HepG2 (cell line): ENCODE measurements at regions not wholly inside any gene's neighbourhood (a gene's known extent, or its start where the extent isn't known, plus 50 kb on each side); places are given as distances from the start of the nearest gene placed in this dataset.
A peak's percentile ranks its signal among the peaks of the same experiment; 100 is the strongest.

ENCODE experiments used
- CAMTA2 ChIP-seq: sonication (generic); formaldehyde crosslinking; IDR thresholded peaks from 2 replicates; pipeline ENCODE4 v1.4.0; 2020; ENCODE audit warnings: mild to moderate bottlenecking, missing genetic modification reagents, borderline replicate concordance
- GLI4 ChIP-seq: sonication (generic); formaldehyde crosslinking; IDR thresholded peaks from 2 replicates; pipeline ENCODE4 v1.5.1; 2020; ENCODE audit warnings: missing genetic modification reagents, mild to moderate bottlenecking, moderate library complexity, borderline replicate concordance
- GPN1 ChIP-seq: sonication (generic); formaldehyde crosslinking; IDR thresholded peaks from 2 replicates; pipeline ENCODE4 v1.5.1; 2020; ENCODE audit warnings: missing genetic modification reagents, borderline replicate concordance
- HNRNPH1 ChIP-seq: fragments of 200-400 bp; formaldehyde crosslinking; optimal IDR thresholded peaks from 2 replicates; pipeline ENCODE3; 2017; ENCODE audit warnings: mild to moderate bottlenecking, low read depth, low read length
- KAT2B ChIP-seq: fragments of 150-350 bp; IDR thresholded peaks from 2 replicates; pipeline ENCODE4 v1.6.1; 2014; ENCODE audit warnings: low read depth, low read length, borderline replicate concordance
- KDM4B ChIP-seq: sonication (generic); formaldehyde crosslinking; IDR thresholded peaks from 2 replicates; pipeline ENCODE4 v1.4.0; 2020; ENCODE audit warnings: missing genetic modification reagents
- MBD4 ChIP-seq: IDR thresholded peaks from 2 replicates; pipeline ENCODE4 v1.6.1; 2012; ENCODE audit warnings: low read length, inconsistent platforms, borderline replicate concordance
- MIER3 ChIP-seq: IDR thresholded peaks from 2 replicates; pipeline ENCODE4 v1.6.1; 2016; ENCODE audit warnings: missing compliant biosample characterization, borderline replicate concordance
- MIXL1 ChIP-seq: IDR thresholded peaks from 2 replicates; pipeline ENCODE4 v1.6.1; 2016
- RFXANK ChIP-seq: IDR thresholded peaks from 2 replicates; pipeline ENCODE4 v1.6.1; 2016
- RXRA ChIP-seq: sonication (generic); formaldehyde crosslinking; IDR thresholded peaks from 2 replicates; pipeline ENCODE4 v1.5.1; 2020; ENCODE audit warnings: missing genetic modification reagents
- SRF ChIP-seq: IDR thresholded peaks from 2 replicates; pipeline ENCODE4 v1.6.1; 2011; ENCODE audit warnings: mild to moderate bottlenecking, low read depth, low read length, moderate library complexity
- ZBTB7B ChIP-seq: sonication (generic); formaldehyde crosslinking; IDR thresholded peaks from 2 replicates; pipeline ENCODE4 v1.4.0; 2020; ENCODE audit warnings: missing genetic modification reagents
- ZNF207 ChIP-seq: fragments of 450-650 bp; IDR thresholded peaks from 2 replicates; pipeline ENCODE4 v1.6.1; 2016; ENCODE audit warnings: antibody characterized with exemption, borderline replicate concordance
- ZNF446 ChIP-seq: sonication (generic); formaldehyde crosslinking; IDR thresholded peaks from 2 replicates; pipeline ENCODE4 v1.5.0; 2020; ENCODE audit warnings: mild to moderate bottlenecking, missing genetic modification reagents
- ZNF574 ChIP-seq: sonication (generic); formaldehyde crosslinking; IDR thresholded peaks from 2 replicates; pipeline ENCODE4 v1.4.0; 2020; ENCODE audit warnings: missing genetic modification reagents
- ZNF660 ChIP-seq: sonication (generic); formaldehyde crosslinking; IDR thresholded peaks from 2 replicates; pipeline ENCODE4 v1.5.1; 2020; ENCODE audit warnings: mild to moderate bottlenecking, low read depth, missing genetic modification reagents, borderline replicate concordance
- ZNF672 ChIP-seq: sonication (generic); formaldehyde crosslinking; IDR thresholded peaks from 2 replicates; pipeline ENCODE4 v1.8.1; 2022; ENCODE audit warnings: missing genetic modification reagents
- ZSCAN5A ChIP-seq: sonication (generic); formaldehyde crosslinking; IDR thresholded peaks from 2 replicates; pipeline ENCODE4 v1.8.0; 2022; ENCODE audit warnings: mild to moderate bottlenecking, missing genetic modification reagents, borderline replicate concordance
- TF ChIP-seq, protein P1 (sequence below): sonication (generic); formaldehyde crosslinking; IDR thresholded peaks from 2 replicates; pipeline ENCODE4 v1.4.0; 2020; ENCODE audit warnings: missing genetic modification reagents, mild to moderate bottlenecking, borderline replicate concordance
- TF ChIP-seq, protein P2 (sequence below): sonication (generic); formaldehyde crosslinking; IDR thresholded peaks from 2 replicates; pipeline ENCODE4 v1.4.0; 2020; ENCODE audit warnings: missing genetic modification reagents

DNA sequence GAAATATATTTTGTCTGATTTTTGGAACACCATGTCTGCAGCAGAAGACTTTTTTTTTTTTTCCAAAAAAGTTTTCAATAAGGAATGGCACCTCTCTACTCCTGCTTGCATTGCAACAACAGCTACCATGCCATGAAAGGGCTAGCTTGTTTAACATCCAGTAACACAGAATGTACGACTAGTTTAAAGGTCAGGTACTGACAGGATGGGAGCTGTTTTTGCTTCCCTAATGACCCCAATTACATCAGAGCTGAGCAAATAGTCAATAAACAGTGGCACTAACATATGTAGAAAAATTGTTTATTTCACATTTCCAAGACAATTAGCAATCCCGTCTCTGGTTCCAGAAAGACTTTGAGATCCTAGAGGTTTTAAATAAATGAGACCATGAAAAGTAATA is 693.8 kb downstream of the NR2F1-AS1 start (continued):
- TF ChIP-seq RFXANK: no peak
- TF ChIP-seq, protein P1, sequence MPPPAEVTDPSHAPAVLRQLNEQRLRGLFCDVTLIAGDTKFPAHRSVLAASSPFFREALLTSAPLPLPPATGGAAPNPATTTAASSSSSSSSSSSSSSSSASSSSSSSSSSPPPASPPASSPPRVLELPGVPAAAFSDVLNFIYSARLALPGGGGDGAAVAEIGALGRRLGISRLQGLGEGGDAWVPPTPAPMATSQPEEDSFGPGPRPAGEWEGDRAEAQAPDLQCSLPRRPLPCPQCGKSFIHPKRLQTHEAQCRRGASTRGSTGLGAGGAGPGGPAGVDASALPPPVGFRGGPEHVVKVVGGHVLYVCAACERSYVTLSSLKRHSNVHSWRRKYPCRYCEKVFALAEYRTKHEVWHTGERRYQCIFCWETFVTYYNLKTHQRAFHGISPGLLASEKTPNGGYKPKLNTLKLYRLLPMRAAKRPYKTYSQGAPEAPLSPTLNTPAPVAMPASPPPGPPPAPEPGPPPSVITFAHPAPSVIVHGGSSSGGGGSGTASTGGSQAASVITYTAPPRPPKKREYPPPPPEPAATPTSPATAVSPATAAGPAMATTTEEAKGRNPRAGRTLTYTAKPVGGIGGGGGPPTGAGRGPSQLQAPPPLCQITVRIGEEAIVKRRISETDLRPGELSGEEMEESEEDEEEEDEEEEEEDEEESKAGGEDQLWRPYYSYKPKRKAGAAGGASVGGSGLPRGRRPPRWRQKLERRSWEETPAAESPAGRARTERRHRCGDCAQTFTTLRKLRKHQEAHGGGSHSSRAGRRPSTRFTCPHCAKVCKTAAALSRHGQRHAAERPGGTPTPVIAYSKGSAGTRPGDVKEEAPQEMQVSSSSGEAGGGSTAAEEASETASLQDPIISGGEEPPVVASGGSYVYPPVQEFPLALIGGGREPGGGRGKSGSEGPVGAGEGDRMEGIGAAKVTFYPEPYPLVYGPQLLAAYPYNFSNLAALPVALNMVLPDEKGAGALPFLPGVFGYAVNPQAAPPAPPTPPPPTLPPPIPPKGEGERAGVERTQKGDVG (CRISPR knock-in tag): no peak
- TF ChIP-seq ZNF446 (CRISPR knock-in tag): no peak
- TF ChIP-seq HNRNPH1: no peak
- TF ChIP-seq GPN1 (CRISPR knock-in tag): no peak
- peak; percentile 99 for TF ChIP-seq MIXL1 (CRISPR knock-in tag)
- no peak for TF ChIP-seq ZNF660 (CRISPR knock-in tag)
- peak; percentile 87; the same call in 1 of the 2 replicates for TF ChIP-seq RXRA (CRISPR knock-in tag)
- TF ChIP-seq ZSCAN5A (CRISPR knock-in tag): peak; percentile 28; the same call in 1 of the 2 replicates
- TF ChIP-seq, protein P2, sequence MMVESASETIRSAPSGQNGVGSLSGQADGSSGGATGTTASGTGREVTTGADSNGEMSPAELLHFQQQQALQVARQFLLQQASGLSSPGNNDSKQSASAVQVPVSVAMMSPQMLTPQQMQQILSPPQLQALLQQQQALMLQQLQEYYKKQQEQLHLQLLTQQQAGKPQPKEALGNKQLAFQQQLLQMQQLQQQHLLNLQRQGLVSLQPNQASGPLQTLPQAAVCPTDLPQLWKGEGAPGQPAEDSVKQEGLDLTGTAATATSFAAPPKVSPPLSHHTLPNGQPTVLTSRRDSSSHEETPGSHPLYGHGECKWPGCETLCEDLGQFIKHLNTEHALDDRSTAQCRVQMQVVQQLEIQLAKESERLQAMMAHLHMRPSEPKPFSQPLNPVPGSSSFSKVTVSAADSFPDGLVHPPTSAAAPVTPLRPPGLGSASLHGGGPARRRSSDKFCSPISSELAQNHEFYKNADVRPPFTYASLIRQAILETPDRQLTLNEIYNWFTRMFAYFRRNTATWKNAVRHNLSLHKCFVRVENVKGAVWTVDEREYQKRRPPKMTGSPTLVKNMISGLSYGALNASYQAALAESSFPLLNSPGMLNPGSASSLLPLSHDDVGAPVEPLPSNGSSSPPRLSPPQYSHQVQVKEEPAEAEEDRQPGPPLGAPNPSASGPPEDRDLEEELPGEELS (CRISPR knock-in tag): peak; percentile 99
- no peak for TF ChIP-seq CAMTA2 (CRISPR knock-in tag)
- TF ChIP-seq KAT2B: no peak
- TF ChIP-seq ZNF574: 0 out of 2 replicates have a peak, but pooled peaks have one; percentile 28
- 0 out of 2 replicates have a peak, but pooled peaks have one; percentile 23 for TF ChIP-seq SRF
- no peak for TF ChIP-seq MBD4
- 0 out of 2 replicates have a peak, but pooled peaks have one; percentile 39 for TF ChIP-seq ZBTB7B (CRISPR knock-in tag)
- no peak for TF ChIP-seq GLI4 (CRISPR knock-in tag)
- TF ChIP-seq MIER3: peak; percentile 93; the same call in 1 of the 2 replicates
- no peak for TF ChIP-seq ZNF207
- no peak for TF ChIP-seq ZNF672 (CRISPR knock-in tag)
- TF ChIP-seq KDM4B (CRISPR knock-in tag): peak; percentile 82
